GM10266 (cell line): ENCODE measurements at regions not wholly inside any gene's neighbourhood (a gene's known extent, or its start where the extent isn't known, plus 50 kb on each side); places are given as distances from the start of the nearest gene placed in this dataset.

Experiments
- DNase-seq: peaks from one replicate; pipeline ENCODE4 v3.0.0; 2012; ENCODE audit errors: extremely low spot score
- CTCF ChIP-seq: IDR thresholded peaks from 2 replicates; pipeline ENCODE4 v1.5.1; 2012; ENCODE audit warnings: mild to moderate bottlenecking, low read depth; ENCODE audit not compliant: control insufficient read depth, insufficient read depth; ENCODE audit errors: missing control alignments

GRCh38 chr2:122885436-122885835 lies 1130.0 kb downstream of the TSN start:
- no peak for TF ChIP-seq CTCF
- no peak for DNase-seq

- no peak for DNase-seq
- no peak for TF ChIP-seq CTCF
Measured at GRCh38 chr2:122886479-122887145, 1131.2 kb downstream of the TSN start.

DNA sequence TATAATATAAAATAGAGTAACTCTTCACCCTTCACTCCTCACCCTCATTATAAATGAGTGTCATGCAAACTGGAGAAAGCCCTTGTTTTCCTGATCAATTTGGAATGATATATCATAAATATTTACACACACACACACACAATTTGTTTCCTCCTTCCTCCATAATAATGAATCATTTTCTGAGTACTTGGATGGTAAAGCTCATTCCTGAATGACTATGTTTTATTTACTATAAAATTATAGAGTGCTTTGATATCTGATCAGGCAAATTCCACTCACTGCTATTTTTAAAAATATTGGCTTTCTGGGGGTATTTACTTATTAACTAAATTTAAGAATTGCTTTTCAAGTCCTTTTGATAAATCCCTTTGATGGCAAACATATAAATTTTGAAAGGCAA lies 1125.5 kb upstream of the CNTNAP5 start:
- no peak for TF ChIP-seq CTCF
- DNase-seq, result no peak

DNA sequence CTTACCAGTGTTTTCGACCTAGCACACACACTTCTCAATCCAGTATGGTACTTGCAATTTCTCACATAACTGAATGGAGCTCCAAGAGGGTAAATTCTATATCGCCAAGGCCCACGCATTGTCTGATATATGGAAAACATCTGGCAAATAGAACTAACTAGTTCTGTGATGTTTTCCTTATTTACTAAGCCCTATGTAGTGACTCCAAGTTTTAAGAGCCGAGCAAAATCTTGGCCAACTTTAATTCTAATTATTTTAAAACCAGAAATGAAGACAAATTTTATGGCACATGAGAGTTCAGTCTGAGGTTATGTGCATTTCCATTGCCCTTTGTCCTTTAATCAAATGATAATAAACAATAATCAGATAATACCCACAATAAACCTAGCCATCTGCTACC lies 1119.7 kb upstream of the CNTNAP5 start:
- DNase-seq, result no peak
- TF ChIP-seq CTCF, result no peak

DNA sequence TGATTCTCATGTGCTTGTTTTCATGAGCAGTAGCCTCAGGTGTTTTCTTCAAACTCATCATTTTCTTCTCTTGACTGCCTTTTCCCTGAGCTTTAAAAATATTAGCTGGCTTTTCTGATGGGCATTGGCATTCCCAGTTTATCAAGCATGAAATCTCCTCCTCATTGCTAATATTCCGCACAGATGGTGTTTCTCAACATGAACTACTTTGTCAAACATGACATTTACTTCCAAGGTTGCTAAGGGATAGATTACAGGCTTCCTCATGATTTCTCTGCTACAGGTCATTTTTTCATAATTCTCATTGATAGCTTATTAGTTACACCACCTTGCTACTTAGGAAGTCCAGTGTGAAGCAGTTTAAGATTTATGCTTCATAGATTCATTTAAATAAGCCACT lies 1116.9 kb upstream of the CNTNAP5 start:
- TF ChIP-seq CTCF, result no peak
- no peak for DNase-seq

DNA sequence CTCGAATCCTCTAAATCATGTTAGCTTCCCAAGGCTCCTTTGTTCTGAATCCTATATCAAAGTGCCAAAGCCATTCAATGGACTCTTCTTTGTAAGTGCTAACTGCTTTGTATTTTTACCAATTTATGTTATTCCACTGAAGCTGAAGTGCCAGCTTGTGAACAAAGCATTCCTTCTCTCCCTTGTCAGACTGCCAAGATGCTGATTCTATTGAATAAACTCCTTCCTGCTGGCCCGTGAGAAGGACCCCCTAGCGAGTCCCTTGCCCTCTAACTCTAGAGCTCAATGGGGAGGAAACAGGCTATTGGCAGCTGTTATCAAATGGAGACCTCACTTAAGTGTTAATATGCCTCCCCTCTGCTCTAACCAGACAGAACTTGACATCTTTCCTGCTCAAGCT lies 1097.9 kb upstream of the CNTNAP5 start:
- no peak for TF ChIP-seq CTCF
- DNase-seq, result no peak

- DNase-seq, result no peak
- TF ChIP-seq CTCF, result no peak
Measured at GRCh38 chr2:122927710-122928557, 1097.2 kb upstream of the CNTNAP5 start.
